HG02610 (cell line): ENCODE measurements at regions not wholly inside any gene's neighbourhood (a gene's known extent, or its start where the extent isn't known, plus 50 kb on each side); places are given as distances from the start of the nearest gene placed in this dataset.

Source experiments
- ATAC-seq: cut with Tn5 transposase; IDR thresholded peaks from one replicate; pipeline ENCODE4 v1.9.1; 2021; ENCODE audit warnings: mild to moderate bottlenecking, moderate library complexity; ENCODE audit not compliant: unreplicated experiment

- ATAC-seq, result no peak
Observed at GRCh38 chr5:32984851-32985610, 273.9 kb downstream of the NPR3 start.

- ATAC-seq, result no peak
Observed at GRCh38 chr5:32989815-32990214, 278.7 kb downstream of the NPR3 start.

GRCh38 chr5:32990593-32991420 is 279.7 kb downstream of the NPR3 start:
- ATAC-seq, result no peak

GRCh38 chr5:32991421-32991815 is 280.3 kb downstream of the NPR3 start:
- ATAC-seq, result no peak

GRCh38 chr5:32996336-32996735 is 285.2 kb downstream of the NPR3 start:
- ATAC-seq, result no peak

GRCh38 chr5:33008751-33009418 is 297.8 kb downstream of the NPR3 start:
- ATAC-seq, result no peak

GRCh38 chr5:33010846-33011245 is 299.7 kb downstream of the NPR3 start:
- ATAC-seq, result no peak

GRCh38 chr5:33011801-33012200 is 300.7 kb downstream of the NPR3 start:
- no peak for ATAC-seq

- no peak for ATAC-seq
Observed at GRCh38 chr5:33023649-33024048, 312.5 kb downstream of the NPR3 start.

- no peak for ATAC-seq
Observed at GRCh38 chr5:33032271-33033070, 321.4 kb downstream of the NPR3 start.

- ATAC-seq, result no peak
Observed at GRCh38 chr5:33033516-33033915, 322.4 kb downstream of the NPR3 start.

- no peak for ATAC-seq
Observed at GRCh38 chr5:33034777-33035176, 323.7 kb downstream of the NPR3 start.

GRCh38 chr5:33035851-33036527 is 324.9 kb downstream of the NPR3 start:
- ATAC-seq, result no peak

GRCh38 chr5:33037076-33037475 is 326.0 kb downstream of the NPR3 start:
- ATAC-seq, result no peak

GRCh38 chr5:33041586-33041985 is 330.5 kb downstream of the NPR3 start:
- no peak for ATAC-seq

GRCh38 chr5:33043343-33043997 is 332.3 kb downstream of the NPR3 start:
- no peak for ATAC-seq

- ATAC-seq, result no peak
Observed at GRCh38 chr5:33046091-33046490, 335.0 kb downstream of the NPR3 start.

GRCh38 chr5:33048315-33048714 is 337.2 kb downstream of the NPR3 start:
- ATAC-seq, result no peak

- ATAC-seq, result no peak
Observed at GRCh38 chr5:33049298-33049697, 338.2 kb downstream of the NPR3 start.

- no peak for ATAC-seq
Observed at GRCh38 chr5:33049842-33050241, 338.7 kb downstream of the NPR3 start.
